ENCODE measurements at regions not wholly inside any gene's neighbourhood (a gene's known extent, or its start where the extent isn't known, plus 50 kb on each side); places are given as distances from the start of the nearest gene placed in this dataset.

GRCh38 chr1:229184066-229184465 is 86.8 kb upstream of the RAB4A start:
- no peak for DNase-seq (ENCODE audit: low read depth)

- DNase-seq (ENCODE audit: low read depth), result no peak
These were observed 84.9 kb upstream of the RAB4A start for GRCh38 chr1:229185963-229186362.

- no peak for DNase-seq (ENCODE audit: low read depth)
These were observed 84.4 kb upstream of the RAB4A start for GRCh38 chr1:229186373-229187056.

GRCh38 chr1:229190057-229190575 is 80.8 kb upstream of the RAB4A start:
- DNase-seq (ENCODE audit: low read depth), result no peak

- no peak for DNase-seq (ENCODE audit: low read depth)
These were observed 79.7 kb upstream of the RAB4A start for GRCh38 chr1:229191066-229191674.

- DNase-seq (ENCODE audit: low read depth), result no peak
These were observed 78.9 kb upstream of the RAB4A start for GRCh38 chr1:229192031-229192430.

GRCh38 chr1:229192853-229193252 is 78.1 kb upstream of the RAB4A start:
- no peak for DNase-seq (ENCODE audit: low read depth)

- DNase-seq (ENCODE audit: low read depth), result no peak
These were observed 76.8 kb upstream of the RAB4A start for GRCh38 chr1:229194096-229194495.

- no peak for DNase-seq (ENCODE audit: low read depth)
These were observed 75.7 kb upstream of the RAB4A start for GRCh38 chr1:229195246-229195645.

- no peak for DNase-seq (ENCODE audit: low read depth)
These were observed 74.3 kb upstream of the RAB4A start for GRCh38 chr1:229196404-229197264.

- DNase-seq (ENCODE audit: low read depth), result no peak
These were observed 73.7 kb upstream of the RAB4A start for GRCh38 chr1:229197265-229197585.

- DNase-seq (ENCODE audit: low read depth), result no peak
These were observed 71.4 kb upstream of the RAB4A start for GRCh38 chr1:229199261-229200243.

GRCh38 chr1:229203030-229203751 is 67.7 kb upstream of the RAB4A start:
- DNase-seq (ENCODE audit: low read depth), result no peak

GRCh38 chr1:229203991-229204632 is 66.8 kb upstream of the RAB4A start:
- no peak for DNase-seq (ENCODE audit: low read depth)

- no peak for DNase-seq (ENCODE audit: low read depth)
These were observed 65.8 kb upstream of the RAB4A start for GRCh38 chr1:229204921-229205777.

GRCh38 chr1:229205854-229206253 is 65.1 kb upstream of the RAB4A start:
- no peak for DNase-seq (ENCODE audit: low read depth)

GRCh38 chr1:229207916-229208315 is 63.0 kb upstream of the RAB4A start:
- no peak for DNase-seq (ENCODE audit: low read depth)

GRCh38 chr1:229208481-229208880 is 62.4 kb upstream of the RAB4A start:
- no peak for DNase-seq (ENCODE audit: low read depth)

- DNase-seq (ENCODE audit: low read depth), result no peak
These were observed 61.5 kb upstream of the RAB4A start for GRCh38 chr1:229209386-229209785.

GRCh38 chr1:229209816-229210215 is 61.1 kb upstream of the RAB4A start:
- DNase-seq (ENCODE audit: low read depth), result no peak

All from T-helper 22 cell (primary cell).